HG03045 (cell line): ENCODE measurements at regions not wholly inside any gene's neighbourhood (a gene's known extent, or its start where the extent isn't known, plus 50 kb on each side); places are given as distances from the start of the nearest gene placed in this dataset.

Experiments used
- ATAC-seq: cut with Tn5 transposase; IDR thresholded peaks from one replicate; pipeline ENCODE4 v1.9.1; 2021; ENCODE audit warnings: mild to moderate bottlenecking, moderate library complexity; ENCODE audit not compliant: unreplicated experiment

DNA sequence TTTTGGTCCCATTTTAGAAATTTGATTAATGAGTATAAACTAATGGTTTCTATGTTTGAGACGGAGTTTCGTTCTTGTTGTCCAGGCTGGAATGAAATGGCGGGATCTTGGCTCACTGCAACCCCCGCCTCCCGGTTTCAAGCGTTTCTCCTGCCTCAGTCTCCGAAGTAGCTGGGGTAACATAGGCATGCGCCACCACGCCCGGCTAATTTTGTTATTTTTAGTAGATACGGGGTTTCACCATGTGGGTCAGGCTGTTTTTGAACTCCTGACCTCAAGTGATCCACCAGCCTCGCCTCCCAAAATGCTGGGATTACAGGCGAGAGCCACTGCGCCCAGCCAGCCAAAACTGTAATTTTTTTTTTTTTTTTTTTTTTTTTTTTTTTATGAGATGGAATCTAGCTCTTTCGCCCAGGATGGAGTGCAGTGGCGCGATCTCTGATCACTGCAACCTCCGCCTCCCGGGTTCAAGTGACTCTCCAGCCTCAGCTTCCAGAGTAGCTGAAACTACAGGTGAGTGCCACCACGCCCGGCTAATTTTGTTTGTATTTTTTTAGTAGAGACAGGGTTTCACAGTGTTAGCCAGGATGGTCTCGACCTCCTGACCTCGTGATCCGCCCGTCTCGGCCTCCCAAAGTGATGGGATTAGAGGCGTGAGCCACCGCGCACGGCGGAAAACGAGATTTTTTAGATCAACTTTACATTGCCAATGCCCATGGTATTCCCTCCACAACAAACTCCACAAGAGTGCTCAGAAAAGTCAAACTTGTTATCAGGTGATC lies 127.8 kb downstream of the HFE start:
- no peak for ATAC-seq

DNA sequence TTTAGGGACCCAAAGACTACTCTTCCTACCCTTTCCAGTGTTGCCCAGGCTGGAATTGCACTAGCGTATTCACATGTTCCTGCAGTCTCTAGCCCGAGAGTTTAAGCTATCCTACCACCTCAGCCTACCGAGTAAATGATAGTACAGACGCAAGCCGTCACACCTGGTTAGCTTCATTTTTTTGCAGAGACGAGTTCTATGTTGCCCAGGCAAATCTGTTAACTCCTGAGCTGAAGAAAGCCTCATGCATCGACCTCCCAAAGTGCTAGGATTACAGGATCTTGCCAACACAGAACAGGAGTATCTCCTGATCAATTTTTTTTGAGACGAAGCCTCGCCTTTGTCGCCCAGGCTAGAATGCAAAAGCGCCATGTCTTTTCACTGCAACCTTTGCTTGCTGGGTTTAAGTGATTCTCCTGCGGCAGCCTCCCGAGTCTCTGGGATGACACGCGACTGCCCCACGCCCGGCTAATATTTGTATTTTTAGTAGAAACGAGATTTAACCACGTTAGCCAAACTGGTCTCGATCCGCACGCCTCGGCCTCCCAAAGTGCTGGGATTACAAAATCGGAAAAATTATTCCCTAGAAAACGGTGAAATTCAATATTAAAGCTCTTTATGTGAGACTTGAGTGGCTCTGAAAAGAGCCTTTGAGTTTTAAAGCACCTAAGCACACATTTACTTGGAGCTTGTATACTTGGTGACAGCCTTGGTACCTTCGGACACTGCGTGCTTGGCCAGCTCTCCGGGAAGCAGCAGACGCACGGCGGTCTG lies 128.5 kb downstream of the HFE start:
- no peak for ATAC-seq

DNA sequence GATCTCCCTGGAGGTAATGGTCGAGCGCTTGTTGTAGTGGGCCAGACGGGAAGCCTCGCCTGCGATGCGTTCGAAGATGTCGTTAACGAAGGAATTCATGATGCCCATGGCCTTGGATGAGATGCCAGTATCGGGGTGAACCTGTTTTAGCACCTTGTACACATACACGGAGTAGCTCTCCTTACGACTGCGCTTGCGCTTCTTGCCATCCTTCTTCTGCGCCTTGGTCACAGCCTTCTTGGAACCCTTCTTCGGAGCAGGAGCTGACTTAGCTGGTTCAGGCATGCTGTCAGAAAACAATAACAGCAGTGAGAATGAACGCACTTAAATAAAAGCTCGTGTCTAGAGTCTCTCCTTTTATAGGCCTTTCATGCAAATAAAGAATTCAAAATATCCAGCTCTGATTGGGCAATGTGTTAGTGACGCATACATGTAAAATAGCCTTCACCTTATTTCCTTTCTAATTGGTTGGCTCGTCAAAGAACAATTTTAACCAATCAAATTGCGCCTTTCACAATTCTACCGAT lies 129.2 kb downstream of the HFE start:
- ATAC-seq = peak; percentile 70

DNA sequence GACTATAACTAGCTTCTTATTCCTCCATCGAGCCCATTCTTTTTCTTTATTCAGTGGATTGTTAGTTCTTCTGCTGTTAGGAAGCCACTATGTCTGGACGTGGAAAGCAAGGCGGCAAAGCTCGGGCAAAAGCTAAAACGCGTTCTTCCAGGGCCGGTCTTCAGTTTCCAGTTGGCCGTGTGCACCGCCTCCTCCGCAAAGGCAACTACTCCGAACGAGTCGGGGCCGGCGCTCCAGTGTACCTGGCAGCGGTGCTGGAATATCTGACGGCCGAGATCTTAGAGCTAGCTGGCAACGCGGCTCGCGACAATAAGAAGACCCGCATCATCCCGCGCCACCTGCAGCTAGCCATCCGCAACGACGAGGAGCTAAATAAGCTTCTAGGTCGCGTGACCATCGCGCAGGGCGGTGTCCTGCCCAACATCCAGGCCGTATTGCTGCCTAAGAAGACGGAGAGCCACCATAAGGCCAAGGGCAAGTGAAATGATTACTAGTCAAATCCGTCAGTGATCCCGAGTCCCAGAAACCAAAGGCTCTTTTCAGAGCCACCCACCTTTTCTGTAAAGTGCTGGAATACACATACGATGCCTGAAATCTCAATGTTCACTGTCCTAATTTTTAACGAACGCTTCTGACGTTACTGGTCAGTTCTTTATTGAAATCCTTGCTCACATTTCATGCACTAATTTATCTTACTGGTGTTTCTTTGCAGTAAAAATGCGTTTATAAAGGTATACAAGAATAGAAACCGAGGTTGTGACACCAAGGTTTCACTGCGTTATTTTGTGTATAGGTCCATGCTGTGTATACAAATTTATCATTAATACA lies 129.9 kb downstream of the HFE start:
- no peak for ATAC-seq

DNA sequence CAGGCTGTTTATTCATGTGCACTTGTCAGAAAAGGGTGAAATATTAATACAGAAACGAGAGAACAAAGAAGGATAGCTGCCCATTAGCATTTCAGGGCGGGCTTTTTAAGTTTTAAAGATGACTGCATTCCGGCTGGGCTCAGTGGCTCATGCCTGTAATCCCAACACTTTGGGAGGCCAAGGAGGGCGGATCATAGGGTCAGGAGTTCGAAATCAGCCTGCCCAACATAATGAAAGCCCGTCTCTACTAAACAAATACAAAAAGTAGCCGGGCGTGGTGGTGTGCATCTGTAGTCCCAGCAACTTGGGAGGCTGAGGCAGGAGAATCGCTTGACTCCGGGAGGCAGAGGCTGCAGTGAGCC lies 130.5 kb downstream of the HFE start:
- ATAC-seq = no peak

DNA sequence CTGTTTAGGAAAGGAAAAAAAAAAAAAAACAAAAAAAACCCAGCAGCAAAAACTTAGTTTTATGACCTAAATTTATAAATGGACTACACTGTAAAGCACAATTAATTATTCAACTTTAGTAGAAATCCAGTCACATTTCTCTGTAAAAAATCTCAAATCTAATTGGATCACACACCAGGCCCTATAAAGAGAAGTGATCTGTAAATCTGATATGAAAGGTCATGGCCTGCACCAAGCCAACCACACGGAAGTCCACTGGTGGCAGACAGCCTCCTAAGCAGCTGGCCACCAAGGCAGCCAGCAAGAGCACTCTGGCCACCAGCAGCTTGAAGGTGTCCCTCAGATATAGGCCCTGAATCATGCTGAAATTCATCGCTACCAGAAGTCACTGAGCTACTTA lies 131.6 kb downstream of the HFE start:
- ATAC-seq = no peak

DNA sequence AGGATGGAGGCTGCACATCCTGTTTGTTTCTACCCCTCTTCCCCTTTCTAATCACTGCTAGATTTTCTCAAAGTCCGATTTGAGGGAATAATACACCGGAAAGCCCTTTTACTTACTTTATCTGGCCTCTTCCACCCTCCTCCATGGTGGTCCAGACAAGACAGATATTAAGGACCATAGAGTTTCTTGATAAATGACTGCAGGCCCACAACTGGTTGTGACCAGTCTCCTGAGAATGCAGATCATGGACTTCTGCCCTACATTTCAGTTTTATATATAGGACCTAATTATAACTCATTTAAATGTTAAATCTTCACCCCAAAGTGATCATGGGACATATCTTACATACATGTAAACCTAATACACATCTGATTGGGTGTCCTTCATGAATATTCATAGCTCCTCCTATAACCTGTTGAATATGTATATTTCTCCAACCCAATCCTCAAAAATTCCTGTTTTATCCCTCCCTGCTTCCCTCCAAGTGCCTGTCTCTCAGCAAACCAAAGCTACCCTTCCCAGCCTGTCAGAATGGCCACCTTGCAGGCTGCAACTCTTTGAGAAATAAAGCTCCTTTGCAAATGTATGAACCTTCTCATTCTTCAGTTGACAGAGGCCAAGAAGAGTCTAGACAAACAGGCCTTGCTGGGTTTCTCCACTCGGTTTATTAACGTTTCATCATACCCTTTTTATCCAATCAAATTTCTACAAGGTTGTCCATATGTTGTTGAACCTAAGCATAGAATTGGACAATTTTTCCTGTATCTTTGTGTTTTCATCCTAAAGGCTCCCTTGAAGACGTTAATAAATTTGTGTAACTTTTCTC lies 133.1 kb downstream of the HFE start:
- no peak for ATAC-seq

DNA sequence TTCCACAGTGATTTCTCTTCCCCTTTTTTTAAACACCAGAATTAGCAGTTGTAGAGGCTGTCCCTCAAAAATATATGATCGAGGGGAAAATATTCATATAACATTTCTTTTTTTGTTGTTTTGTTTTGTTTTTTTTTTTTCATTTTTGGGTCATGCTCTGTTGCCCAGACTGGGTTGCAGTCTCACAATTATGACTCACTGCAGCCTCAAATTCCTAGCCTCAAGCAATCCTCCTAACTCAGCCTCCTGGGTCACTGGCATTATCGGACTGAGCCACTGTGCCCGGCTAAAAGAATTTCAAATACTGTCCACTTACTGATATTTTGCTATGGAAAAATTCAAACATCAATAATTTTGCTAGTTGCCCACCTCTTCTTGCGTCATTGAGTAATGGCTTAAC lies 134.0 kb downstream of the HFE start:
- ATAC-seq = no peak

DNA sequence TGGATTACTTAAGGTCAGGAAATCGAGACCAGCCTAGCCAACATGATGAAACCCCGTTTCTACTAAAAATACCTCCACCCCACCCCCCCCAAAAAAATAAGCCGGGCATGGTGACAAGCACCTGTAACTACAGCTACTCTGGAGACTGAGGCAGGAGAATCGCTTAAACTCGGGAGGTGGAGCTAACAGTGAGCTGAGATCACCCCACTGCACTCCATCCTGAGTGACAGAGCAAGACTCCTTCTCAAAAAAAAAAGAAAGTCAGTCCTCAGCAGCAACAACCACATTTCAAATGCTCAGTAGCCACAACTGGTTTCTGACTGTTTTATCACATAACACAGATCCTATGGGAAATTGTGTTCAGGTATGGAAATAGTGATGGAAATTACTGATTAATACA lies 135.3 kb downstream of the HFE start:
- no peak for ATAC-seq

DNA sequence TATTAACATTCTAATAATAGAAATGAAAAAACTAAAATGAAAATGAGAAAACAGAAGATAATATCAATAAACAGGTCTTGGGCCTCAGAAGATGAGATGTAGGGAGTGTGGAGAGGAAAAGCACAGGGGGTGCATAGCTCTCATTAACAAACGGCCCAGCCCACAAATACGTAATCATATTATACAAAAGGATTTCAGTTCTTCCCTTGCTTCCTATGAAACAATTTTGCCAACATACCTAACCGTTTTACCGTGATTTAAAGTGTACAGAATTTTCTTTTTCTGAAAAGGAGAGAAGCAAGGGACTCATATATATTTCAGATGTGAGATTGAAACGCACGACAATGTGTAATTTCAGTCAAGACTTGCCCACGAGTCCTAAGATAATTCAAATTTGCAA lies 136.0 kb downstream of the HFE start:
- ATAC-seq = peak; percentile 27

DNA sequence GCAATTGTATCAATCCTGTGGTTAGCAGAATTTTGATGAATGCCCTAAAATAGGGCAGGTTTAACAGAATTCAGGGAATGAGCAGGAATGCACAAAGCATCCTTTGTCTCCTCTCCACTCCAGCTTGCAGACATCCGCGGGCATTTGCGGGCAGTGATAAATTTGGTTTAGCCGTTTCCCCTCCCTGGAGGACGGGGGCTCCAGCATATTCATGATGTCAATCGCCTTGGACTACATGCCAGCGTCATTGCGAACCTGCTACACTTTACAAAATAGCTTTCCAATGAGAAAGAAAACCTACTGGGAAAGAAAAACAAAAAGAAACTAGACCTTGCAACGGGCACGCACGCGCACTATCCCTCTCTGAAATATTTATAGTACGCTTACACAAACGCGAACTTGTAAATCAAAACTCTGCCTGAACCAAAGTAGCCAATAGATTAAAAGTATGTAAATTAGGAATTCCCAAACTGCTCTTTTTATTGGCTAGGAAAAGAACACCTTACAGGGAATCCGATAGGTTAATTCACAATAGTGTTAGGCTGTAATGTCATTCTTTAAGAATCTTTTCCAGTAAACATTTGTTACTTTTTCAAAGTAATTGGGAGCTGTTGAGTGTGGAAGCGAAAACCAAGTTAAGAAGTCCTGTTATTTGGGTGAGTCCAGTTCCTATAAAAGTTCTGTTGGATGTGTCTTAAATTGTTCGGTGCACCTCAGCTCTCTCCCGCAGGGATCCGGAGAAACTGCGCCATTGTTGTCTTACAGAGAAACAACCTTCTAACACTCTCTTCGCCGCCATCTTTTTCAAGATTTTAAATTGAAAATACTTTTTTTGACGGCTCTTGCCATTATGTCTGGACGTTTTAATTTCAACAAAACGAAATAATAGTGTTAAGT lies 136.7 kb downstream of the HFE start:
- ATAC-seq = peak; percentile 65

DNA sequence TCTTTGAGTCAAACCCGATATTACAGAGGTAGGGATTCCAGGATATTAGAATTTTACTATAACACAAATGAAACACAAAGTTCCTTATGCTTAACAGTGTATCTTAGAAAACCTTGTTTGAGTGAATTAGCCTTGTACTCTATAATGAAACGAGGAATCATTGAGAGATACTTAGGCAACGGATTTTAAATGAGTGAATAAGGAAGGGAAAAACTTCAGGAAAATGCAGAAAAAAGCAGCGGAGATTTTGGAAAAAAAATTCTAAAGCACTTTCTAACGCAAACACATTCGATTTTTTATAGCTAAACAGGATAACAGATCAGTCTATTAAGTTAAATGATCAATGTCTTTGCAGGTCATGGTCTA lies 137.3 kb downstream of the HFE start:
- no peak for ATAC-seq

DNA sequence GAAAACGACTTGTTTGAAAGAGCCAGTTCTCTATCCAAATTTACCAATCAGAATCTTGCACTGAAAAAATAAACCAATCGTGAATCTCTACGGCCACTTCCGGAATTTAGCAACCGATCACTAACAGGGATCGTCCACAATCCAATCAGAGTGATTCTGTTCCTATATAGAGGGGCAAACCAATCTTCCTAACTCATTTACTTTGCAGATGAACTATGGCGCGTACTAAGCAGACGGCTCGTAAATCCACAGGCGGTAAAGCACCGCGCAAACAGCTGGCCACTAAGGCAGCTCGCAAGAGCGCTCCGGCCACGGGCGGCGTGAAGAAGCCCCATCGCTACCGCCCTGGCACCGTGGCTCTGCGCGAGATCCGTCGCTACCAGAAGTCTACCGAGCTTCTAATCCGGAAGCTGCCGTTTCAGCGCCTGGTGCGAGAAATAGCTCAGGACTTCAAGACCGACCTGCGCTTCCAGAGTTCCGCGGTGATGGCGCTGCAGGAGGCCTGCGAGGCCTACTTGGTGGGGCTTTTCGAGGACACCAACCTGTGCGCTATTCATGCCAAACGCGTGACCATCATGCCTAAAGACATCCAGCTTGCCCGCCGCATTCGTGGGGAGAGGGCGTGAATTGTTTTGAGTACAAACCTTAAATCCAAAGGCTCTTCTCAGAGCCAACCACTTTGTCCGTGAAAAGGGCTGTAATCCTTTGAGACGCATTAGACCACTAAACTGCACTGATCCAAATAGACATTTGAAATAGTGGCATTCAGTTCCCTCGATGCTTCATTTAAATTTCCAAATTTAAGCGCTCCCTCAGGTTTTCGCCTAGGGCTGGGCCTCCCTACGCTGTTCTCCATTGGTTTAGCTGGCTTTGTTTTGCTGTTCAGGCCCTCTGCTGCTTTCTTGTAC lies 138.0 kb downstream of the HFE start:
- no peak for ATAC-seq

DNA sequence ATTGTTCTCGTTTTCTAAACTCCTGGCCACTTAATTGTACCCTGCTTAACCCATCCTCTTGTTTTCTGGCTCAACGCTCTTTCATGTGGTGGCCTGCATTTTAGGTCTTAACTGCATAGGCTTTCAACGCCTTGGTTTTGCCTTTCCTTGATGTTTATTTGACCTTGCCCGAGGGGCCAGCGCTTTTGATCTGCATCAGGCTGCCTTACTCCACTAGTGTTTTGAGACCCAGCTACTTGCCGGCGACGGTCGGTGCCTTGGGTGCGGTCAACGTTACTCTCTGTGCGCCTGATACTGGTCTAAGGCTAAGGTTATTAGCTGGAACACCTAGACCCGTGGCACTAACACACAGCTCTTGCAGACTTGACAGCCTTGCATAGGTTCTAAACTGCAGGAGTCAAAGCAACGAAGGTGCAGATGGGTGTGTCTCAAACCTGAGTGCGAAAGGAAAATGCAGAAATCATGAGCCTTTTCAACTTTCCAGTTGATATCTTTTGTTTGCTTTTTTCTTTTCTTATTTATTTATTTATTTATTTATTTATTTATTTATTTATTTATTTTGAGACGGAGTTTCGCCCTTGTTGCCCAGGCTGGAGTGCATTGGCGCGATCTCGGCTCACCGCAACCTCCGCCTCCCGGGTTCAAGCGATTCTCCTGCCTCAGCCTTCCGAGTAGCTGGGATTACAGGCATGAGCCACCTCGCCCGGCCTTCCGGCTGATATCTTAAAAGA lies 138.8 kb downstream of the HFE start:
- no peak for ATAC-seq

DNA sequence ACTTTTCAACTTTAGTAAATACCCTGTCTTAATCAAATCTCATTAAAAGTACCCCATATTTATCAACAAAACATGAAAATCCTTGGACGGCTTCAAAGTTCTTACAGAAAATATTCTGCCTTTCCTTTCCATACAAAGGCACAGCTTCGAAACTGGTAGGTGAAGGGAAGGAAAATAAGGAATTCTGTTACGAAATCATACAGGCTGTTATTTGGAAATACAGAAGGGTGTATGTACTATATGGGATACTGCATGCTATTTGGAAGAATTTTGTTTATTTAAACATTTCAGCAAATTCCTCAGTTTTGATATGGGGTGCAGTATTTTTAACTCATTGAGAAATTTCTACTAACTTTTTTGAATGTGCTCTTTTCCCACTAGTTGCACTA lies 138.4 kb upstream of the BTN3A2 start:
- no peak for ATAC-seq

DNA sequence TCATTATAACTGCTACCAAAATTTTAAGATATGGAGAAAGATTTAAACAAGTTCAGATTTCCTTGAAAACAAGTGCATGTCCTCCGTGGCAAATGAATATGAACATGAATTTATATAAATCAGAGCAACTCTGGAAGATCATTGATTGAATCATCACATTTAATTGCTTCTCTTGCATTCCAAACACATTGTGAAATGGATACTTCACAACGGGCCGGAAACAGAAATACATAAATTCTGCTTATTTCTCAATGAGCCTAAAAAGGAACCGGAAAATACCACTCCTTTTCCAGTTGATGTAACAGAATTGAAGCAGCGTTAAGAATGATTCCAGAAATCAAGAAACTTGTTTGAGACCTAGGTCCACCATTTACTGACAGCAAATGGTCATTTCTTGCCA lies 134.6 kb upstream of the BTN3A2 start:
- ATAC-seq = no peak

DNA sequence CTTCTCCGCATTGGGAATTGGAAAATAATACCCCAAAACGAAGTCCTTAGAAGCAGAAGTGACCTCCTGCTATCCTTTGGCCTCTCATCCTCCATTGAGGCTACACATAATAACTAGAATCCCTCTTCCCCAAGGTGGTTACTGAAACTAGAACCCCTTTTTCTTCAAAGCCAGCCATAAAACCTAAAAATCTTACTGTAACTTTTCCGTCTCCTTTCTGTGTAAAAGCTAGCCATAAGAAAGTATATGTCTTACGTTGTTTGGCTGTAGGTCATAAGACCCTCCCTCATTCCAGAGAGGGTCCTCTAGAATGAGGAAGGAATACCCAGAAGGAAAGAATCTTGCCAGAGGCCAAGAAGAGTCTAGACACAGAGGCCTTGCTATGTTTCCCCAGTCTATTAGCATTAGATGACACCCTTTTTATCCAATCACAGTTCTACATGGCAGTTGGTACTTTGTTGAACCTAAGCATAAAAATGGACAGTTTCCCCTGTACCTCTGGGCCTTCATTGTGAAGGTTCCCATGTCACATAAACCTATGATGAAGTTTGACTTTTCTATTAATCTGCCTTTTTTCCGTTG lies 133.9 kb upstream of the BTN3A2 start:
- no peak for ATAC-seq
